22Rv1 (cell line): ENCODE measurements at regions not wholly inside any gene's neighbourhood (a gene's known extent, or its start where the extent isn't known, plus 50 kb on each side); places are given as distances from the start of the nearest gene placed in this dataset.

Experiments
- H3K27ac ChIP-seq: fragments of 450-650 bp; 2 replicates; pipeline ENCODE4 v1.5.1; 2017
- CTCF ChIP-seq: fragments of 450-650 bp; IDR thresholded peaks from 2 replicates; pipeline ENCODE4 v1.5.1; 2017; ENCODE audit warnings: mild to moderate bottlenecking
- ZFX ChIP-seq: fragments of 450-650 bp; IDR thresholded peaks from 2 replicates; pipeline ENCODE4 v1.6.1; 2017; ENCODE audit warnings: antibody characterized with exemption, borderline replicate concordance

- TF ChIP-seq ZFX (no peak), CTCF (no peak)
- H3K27ac ChIP-seq = no peak overlapping the region
These were observed 100.5 kb upstream of the SEC61G start for GRCh38 chr7:54859545-54859944.

- TF ChIP-seq CTCF (no peak), ZFX (no peak)
- no peak overlapping the region for H3K27ac ChIP-seq
These were observed 101.2 kb upstream of the SEC61G start for GRCh38 chr7:54860003-54860775.

- TF ChIP-seq ZFX (no peak), CTCF (no peak)
- H3K27ac ChIP-seq = no peak overlapping the region
These were observed 101.8 kb upstream of the SEC61G start for GRCh38 chr7:54860843-54861242.

- H3K27ac ChIP-seq = no peak overlapping the region
- TF ChIP-seq ZFX (no peak), CTCF (no peak)
These were observed 105.7 kb upstream of the SEC61G start for GRCh38 chr7:54864663-54865062.

- no peak for TF ChIP-seq CTCF
- no peak for TF ChIP-seq ZFX
These were observed 110.5 kb upstream of the SEC61G start for GRCh38 chr7:54869523-54869922.

GRCh38 chr7:54874804-54875203 is 115.8 kb upstream of the SEC61G start:
- no peak for TF ChIP-seq CTCF
- no peak for TF ChIP-seq ZFX
- no peak overlapping the region for H3K27ac ChIP-seq

More at GRCh38 chr7:54869523-54869922, 110.5 kb upstream of the SEC61G start:
- no peak overlapping the region for H3K27ac ChIP-seq

- TF ChIP-seq CTCF (no peak), ZFX (no peak)
- no peak overlapping the region for H3K27ac ChIP-seq
These were observed 118.7 kb upstream of the SEC61G start for GRCh38 chr7:54877683-54878082.
